Transverse colon (tissue), 3 donors: ENCODE measurements at regions not wholly inside any gene's neighbourhood (a gene's known extent, or its start where the extent isn't known, plus 50 kb on each side); places are given as distances from the start of the nearest gene placed in this dataset.

Experiments used
- EP300 ChIP-seq: sonication (generic); formaldehyde crosslinking; IDR thresholded peaks from one replicate; pipeline ENCODE4 v1.6.1; 2017; ENCODE audit warnings: antibody characterized with exemption, low read depth
- POLR2A ChIP-seq: fragments of 450-650 bp; IDR thresholded peaks from one replicate; pipeline ENCODE4 v1.6.1; 2016; ENCODE audit warnings: antibody characterized with exemption, mild to moderate bottlenecking, moderate library complexity
- POLR2AphosphoS5 ChIP-seq, 3 donors: sonication (generic); formaldehyde crosslinking; IDR thresholded peaks; one replicate each; pipeline ENCODE4 v1.6.1; 2016; ENCODE audit warnings: antibody characterized with exemption in 3 of 3

DNA sequence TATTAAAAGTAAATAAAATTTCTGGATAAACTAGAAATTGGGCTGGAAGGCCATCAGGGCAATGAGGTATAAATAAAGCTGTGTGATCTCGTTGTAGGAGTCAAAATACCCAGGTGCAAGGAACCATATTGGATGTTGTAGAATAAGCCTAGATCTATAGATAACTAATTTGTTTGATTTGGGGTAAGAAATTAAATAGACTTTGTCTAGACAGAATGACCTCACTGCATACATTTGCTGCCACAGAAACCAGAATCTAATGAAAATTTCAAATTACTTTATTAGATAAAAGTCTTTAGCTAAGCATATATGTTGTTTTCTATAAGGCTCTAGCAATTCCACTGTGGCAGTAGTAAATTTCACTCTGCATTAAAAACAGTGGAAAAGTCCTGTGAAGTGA is 225.2 kb upstream of the ITGA1 start:
- TF ChIP-seq POLR2A: no peak
- TF ChIP-seq POLR2AphosphoS5 (IDR thresholded peaks at IDR 0.05): no peak
- TF ChIP-seq EP300: no peak
